ENCODE measurements at regions not wholly inside any gene's neighbourhood (a gene's known extent, or its start where the extent isn't known, plus 50 kb on each side); places are given as distances from the start of the nearest gene placed in this dataset.

- no peak for TF ChIP-seq CTCF (IDR thresholded peaks at IDR 0.05; ENCODE audit: low read depth, low read length)
- TF ChIP-seq MAX (IDR thresholded peaks at IDR 0.05; ENCODE audit: low read depth, low read length): no peak
- no peak for TF ChIP-seq POLR2A (IDR thresholded peaks at IDR 0.05; ENCODE audit: extremely low read depth, insufficient read length)
- no peak for TF ChIP-seq MYC (IDR thresholded peaks at IDR 0.05; ENCODE audit: low read depth, low read length)
Measured at GRCh38 chr6:80457439-80457933, 351.0 kb downstream of the BCKDHB start.

All from NB4 (cell line).